NOMO-1 treated with DMSO at 0.1 percent for 48 hours (cell line): ENCODE measurements at regions not wholly inside any gene's neighbourhood (a gene's known extent, or its start where the extent isn't known, plus 50 kb on each side); places are given as distances from the start of the nearest gene placed in this dataset.

ENCODE experiments used
- DNase-seq: peaks from one replicate; lab custom pipeline; 2025; ENCODE audit not compliant: unreplicated experiment; lab: John Stamatoyannopoulos, UW

DNA sequence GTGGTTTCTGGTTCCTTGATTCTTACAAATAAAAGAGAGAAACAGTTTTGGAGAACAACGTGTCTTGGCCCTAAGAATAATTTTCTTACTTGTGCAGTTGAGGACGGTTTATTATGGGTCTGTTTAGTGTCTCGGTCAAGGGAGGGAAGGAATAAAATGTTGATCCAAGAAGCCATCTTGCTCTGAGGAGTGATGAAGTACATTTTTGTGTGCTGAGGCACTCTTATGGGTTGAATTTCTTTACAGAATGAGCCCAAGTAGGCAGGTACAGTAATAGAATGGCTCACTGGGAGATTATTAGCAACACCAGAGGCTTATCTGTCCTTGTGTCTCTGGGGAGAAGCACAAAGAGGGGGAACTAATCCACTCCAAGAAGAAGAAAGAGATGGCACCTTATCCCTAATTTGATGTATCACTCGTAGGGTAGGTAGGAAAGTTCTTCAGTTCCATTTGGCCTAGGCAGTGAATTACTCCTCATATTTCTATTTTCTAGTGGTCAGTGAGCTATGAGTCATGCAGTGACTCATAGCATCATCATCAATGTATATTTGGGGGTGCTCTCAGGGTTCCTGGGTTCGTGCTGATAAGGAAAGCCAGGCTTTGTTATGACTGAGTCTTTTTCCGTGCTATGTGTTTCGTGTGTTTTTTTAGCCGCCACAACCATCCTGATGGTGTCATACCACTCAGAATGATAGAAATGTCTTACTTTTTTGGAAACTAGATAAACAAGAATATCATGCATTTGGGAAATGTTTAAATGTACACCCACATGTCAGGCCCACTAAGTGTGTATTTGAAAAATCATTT, 250.1 kb upstream of the CTAGE1 start:
- no peak for DNase-seq

DNA sequence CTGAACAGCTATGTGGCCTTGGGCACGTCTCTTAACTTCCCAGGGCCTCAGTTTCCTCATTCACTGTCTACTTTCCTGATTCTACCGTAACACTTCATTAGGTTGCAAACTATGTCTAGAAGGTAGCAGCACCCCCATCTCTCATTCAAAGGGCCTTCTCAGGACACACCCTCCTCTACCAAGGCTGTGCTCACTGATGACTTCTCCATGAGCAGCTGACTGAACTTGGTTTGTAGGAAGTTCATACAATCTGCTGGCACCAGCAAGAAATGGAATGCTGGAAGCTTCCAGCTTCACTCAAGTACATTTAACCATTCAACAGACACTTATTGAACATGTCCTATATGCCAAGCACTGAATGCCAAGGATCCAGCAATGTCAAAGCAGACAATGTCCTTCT, 250.8 kb upstream of the CTAGE1 start:
- DNase-seq = no peak

DNA sequence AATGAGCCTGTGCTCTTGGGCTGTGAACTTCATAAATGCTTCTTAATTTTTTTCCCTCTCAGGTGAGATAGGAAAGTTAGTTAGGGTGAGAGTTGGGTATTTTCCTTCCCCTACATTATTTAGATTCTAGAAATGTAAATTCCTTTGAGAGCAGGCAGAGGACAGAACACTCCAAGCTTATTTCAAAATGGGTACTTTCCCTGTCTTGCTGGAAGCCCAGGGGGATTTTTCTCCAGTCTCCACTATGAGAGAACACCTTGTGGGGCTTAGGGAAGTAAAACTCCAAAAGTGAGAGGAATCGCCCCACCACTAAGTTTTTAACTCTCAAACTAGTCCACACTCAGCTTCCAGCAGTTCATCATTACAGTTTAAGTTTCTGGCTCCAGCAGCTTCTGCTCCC, 253.2 kb upstream of the CTAGE1 start:
- no peak for DNase-seq

DNA sequence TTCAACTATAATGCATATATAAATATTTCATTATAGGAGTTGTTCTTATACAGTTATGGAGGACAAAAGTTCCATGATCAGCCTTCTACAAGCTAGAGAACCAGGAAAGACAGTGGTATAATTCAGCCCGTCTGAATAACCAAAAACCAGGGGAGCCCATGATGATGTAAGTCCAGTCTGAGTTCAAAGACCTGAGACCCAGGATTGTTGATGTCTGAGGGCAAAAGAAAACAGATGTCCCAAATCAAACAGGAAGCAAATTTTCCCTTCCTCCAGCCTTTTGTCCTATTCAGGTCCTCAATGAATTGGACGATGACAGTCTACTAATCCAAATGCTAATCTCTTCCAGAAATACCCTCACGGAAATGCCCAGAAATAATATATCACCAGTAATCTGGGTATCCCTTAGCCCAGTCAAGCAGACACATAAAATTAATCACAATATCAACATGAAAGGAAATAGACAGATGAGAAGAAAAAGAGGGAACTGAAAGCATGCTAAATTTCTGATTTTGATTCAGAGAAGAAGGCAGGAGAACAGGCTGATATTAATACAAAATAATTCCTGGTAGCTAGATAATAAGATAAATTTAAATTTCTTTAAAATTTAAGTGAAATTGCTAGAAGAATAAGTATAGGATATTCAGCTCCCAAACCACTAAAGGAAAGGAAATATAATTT, 255.6 kb upstream of the CTAGE1 start:
- no peak for DNase-seq

DNA sequence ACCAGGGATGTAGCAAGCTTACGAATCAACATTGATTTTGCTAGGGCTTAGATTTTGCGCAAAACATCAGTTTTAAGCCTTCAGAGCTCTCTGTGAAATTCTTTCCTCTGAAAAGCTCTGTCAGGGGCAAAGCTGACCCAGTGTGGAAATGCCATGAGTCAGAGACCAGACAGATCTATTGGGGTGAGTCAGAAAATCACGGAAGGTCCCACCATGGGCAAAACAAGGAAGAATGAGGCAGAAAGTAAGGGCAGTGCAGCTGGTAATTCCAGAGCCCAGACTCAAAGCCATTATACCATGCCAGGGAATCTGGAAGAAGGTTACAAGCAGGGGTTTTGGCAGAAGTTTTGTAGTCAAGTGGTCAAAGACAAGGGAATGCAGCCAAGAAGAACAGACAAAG, 256.6 kb upstream of the CTAGE1 start:
- DNase-seq = peak; percentile 9

DNA sequence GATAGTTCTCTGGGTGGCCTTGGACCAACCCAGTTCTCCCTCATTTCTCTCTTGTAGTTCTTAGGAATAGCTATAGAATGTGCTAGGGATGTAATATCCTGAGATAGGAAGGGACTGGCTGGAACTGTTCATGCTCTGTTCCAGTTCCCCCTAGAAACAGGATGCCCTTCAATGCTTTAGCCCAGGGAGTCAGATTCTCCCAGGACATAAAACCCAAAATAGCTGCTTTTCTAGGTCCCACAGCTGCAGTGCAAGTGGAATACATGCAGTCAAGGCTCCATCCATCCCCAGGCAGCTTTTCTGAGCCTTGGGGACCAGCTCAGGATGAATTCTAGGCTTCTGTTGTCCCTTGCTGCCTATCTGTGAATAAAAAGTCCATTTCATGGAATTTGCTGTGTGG, 257.3 kb upstream of the CTAGE1 start:
- DNase-seq = no peak

DNA sequence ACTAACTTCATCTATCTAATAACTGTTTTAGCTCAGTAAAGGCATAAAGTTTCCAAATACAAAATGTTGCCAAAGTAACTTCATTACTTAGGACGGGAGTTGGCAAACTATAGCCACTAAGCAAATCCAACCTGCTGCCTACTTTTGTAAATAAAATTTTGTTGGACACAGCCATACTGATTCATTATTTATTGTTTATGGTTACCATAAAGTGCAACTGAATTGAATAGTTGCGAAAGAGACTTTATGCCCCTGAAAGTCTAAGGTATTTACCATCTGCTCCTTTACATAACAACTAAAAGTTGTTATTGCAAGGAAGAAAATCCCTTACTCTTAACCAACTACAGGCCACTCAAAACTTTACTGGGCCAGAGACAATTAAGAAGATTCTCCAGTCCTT, 256.7 kb upstream of the RBBP8 start:
- no peak for DNase-seq

DNA sequence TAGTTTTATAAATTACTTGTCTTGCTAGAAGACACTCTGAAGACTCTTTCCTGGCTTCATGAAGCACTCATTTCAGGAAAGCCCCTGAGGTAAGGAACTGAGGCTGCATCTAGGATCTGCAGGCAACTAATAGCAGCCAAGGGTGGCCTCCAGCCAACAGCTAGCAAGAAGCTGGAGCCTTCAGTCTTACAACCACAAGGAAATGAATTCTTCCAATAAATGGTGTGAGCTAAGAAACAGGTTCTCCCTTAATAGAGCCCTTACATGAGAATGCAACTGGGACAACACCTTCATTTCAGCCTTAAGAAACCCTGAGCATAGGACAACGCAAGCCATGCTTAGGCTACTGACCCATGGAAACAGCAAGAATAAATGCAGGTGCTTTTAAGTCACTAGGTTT, 254.6 kb upstream of the RBBP8 start:
- no peak for DNase-seq

DNA sequence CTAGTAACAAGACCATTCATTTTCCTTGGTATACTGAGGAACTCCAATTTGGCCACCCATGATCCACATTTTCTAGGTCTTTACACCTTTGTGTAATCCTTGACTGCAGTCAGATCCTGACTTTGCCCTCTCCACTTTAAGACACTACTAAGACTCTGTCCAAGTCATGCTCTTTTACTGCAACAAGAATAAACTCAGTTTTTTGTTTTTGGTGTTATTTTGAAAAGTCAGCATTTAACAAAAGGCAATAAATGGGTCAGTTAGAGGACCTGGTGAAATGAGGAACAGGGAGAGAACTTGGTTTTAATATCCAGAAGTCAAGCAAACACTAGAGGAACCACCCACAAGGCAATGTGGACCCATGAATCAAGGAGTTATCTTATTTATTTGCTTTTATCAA, 252.2 kb upstream of the RBBP8 start:
- DNase-seq = no peak

DNA sequence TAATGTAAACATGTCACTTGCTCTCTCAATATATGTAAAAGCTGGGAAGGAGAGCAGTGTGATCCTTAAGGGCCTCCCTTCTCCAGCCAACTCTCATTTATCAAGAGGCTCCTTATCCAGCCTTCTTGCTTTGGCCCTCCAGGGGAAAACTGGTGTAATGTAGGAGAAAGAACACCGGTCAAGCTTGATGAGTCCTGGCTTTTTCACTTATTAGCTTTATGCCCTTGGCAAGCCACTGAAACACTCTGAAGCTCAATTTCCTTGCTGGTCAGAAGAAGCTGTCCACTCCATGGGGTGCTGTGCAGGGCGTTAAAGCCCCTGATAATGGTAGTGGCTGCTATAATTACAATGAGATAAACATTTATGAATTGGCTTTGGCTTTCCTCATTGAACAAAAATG, 251.2 kb upstream of the RBBP8 start:
- DNase-seq = no peak

DNA sequence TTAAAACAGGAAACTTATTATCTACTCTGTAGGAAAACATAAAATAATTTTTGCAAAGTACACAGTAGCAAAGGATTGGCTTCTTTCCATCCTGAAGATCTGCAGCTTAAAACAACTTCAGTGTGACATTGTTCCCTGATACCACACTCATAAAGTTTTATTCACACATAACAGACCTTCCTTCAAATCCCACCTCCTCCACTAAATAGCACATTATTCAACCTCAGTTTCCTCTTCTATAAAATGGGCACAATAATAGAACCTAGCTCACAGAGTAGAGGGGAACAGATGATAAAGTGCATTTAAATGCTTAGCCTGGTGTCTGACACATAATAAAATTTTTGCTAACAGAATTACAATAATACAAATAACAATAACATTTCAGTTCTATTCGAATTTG, 250.4 kb upstream of the RBBP8 start:
- no peak for DNase-seq

DNA sequence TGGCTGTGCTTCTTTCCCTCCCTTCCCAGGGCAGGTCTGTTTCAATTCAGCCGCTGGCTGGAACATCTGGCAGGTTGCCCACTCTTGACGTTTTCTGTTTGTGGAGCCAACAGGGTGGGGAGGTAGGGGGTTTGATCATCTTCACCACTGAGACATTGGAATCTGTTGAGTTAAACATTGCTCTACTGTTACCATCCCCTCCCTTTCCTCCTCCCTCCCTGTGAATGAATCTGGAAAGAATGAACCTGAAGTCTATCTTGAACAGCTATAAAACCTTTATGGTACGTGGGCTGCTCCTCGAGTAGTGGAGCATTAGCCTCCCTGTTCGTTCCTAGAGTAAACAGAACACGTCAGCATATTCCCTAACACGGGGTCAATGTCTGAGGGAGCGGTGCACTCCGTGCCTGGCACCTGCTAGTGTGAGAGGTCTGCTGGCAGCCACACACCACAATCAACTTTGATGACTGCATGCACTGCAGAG, 249.9 kb upstream of the RBBP8 start:
- DNase-seq = no peak

DNA sequence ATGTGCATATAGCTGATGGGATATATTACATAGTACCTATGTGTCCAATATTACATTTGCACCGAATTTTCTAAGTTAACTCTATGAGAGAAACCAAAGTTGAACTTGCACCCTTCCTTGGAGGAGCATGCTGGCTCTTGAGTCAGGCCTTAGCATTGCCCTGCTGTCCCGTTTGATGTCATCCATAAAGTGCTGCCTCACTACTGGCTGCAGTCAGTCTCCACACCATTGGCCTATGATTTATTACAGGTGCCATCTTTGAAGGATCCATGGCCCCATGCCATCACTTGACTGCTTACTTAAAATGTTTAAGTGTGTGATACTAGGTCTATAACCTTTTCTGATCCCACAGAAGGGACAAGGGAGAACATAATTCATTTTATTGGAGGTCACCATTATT, 249.3 kb upstream of the RBBP8 start:
- DNase-seq = no peak

DNA sequence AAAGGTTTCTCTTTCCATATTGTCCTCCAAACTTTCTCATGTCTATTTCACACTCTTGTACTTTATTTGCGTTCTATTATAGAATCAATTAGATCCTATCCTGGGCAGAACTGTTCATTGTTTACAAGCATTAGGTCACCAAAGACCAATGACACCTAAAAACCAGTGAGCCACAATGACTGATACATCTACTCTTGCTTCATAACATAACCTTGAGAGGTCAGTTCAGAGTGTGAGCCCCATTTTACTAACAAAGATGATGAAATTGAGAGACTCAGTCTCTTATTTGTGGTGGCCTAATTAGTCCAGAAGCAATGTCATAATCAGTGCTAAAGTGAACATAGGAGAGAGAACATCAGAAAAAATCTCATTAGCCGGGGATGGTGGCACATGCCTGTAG, 248.9 kb upstream of the RBBP8 start:
- DNase-seq = no peak

DNA sequence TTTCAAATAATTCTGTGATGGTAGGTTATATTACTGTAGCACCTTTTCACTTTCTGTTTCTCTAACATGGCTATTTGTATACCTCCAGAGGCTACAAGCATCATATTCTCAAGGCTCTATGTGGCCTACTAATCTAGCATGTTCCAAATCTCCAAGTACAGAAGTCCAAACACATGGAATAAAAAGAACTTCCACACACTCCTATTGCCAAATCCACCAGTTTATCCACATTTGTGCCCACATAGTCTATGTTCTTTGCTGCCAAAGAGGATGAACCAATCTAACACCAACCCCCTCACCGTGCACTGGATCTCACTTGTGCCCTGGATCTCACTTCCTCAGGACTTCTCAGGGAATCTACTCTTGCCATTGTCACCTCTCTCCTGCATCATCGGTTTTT, 247.3 kb upstream of the RBBP8 start:
- no peak for DNase-seq

DNA sequence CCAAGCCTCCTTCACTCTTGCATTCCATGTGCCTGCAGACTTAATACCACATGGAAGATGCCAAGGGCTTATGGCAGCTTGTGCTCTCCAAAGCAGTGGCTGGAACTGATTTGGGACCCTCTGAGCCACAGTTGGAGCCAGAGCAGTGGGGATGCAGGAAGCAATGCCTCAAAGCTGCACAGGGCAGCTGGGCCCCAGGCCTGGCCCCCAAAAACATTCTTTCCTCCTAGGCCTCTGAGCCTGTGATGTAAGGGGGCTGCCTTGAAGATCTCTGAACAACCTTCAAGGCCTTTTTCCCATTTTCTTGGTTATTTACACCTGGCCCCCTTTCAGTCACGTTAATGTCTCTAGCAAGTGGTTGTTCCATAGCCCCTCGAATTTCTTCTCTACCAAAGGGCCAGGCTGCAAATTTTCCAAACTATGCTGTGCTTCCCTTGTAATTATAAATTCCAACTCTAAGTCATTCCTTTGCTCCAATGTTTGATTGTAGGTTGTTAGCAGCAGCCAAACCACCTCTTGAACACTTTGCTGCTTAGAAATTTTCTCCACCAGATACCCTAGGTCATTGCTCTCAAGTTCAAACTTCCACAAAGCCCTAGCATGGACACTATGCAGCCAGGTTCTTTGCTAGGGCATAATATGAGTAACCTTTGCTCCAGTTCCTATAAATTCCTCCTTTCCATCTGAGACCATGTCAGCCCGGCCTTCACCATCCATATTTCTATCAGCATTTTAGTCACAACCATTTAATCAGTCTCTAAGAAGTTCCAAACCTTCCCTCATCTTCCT, 245.0 kb upstream of the RBBP8 start:
- DNase-seq = no peak

DNA sequence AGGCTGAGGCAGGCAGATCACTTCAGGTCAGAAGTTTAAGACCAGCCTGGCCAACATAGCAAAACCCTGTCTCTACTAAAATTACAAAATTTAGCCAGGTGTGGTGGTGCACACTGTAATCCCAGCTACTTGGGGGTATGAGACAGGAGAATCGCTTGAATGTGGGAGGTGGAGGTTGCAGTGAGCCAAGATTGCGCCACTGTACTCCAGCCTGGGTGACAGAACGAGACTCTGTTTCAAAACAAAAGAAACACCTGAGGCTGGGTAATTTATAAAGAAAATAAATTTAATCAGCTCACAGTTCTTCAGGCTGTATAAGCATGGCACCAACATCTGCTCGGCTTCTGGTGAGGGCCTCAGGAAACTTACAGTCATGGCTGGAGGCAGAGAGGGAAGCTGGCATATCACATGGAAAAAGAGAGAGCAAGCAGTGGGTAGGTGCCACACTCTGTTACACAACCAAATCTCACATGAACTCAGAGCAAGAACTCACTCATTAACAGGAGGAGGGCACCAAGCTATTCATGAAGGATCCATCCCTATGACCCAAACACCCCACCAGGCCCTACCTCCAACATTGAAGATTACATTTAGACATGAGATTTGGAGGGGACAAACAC, 244.1 kb upstream of the RBBP8 start:
- no peak for DNase-seq

DNA sequence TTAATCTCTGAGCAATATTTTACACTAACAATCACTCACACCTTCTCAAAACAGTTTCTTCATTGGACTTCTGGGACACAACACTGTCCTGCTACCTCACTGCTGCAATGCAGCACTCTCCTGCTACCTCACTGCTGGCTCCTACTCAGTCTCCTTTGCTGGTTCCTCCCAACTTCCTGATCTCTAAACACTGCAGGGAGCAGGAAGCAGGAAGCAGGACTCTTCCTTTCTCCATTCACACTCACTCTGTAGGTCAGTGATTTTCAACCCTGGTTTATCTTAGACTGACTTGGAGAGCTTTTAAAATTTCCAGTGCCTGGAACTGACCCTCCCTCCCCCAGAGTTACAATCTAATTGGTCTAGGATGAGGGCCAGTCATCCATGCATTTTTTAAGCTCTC, 243.4 kb upstream of the RBBP8 start:
- DNase-seq = no peak

DNA sequence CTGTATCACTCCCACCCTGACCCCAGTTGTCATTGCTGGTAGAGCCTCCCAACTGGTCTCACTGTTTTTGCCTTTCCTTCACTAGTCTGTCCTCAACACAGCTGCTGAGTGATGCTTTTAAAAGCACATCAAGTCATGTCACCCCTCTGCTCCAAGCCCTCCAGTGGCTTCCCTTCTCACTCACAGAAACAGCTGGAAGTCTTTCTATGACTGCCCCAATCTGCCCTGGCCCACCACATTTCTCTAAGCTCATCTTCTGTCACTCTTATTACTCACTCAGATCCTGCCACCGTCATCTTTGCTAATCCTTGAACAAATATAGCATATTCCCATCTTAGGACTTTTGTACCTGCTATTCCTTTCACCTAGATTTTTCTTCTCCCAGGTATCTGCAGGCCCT, 242.6 kb upstream of the RBBP8 start:
- no peak for DNase-seq

DNA sequence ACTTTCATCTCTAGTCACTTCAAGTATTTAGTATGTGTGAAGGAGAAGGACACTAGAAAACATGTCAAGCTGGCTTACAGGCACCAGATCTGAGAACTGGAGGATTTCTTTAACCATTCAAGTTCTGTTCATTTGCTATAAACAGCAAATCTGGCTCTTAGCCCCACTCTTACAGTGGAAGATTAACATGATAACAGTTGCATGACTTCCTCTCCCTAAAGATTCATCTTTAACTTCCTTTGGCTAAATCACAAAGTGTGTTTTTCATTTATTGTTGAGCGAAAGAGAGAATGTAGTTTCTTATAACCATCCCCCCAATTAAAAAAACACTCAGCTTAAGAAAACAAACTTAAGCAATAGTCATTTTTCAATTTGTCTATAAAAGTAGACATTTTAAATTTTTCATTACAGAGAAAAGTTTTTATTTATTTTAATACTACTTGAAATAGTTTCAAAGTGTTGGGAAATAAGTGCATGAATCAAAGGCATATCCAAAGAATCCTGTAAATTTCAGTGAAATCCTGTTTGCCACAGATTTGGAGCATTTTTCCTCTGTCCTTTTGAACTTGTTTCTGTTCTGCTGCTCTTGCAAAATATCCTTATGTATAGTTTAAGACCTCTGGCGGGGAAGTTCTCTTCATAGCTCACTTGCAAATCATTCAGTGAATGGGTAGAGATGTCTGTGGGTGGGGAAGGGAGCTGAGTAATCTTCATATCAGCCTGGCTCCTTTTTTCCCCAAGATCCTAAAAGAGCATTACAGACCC, 241.0 kb upstream of the RBBP8 start:
- peak; percentile 52 for DNase-seq

DNA sequence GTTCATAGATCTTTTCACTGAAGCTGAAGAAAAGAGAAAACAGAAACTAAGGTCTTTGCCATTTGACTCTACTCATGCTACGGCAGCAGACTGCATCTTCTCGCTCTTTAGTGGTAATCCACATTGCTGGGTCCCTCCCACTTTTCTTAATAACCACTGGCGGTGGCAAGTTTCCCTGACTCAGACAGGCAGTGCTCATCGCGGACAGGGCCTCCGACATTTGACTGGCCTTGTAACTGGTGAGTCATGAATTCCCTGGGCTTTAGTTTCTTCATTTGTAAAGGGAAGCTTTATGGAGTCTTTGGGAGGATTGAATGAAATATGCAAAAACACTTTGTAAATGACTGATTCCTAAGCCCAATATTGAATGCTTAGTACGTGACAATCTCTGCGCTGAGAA, 238.2 kb upstream of the RBBP8 start:
- peak; percentile 6 for DNase-seq
